SH-SY5Y (cell line): ENCODE measurements at regions not wholly inside any gene's neighbourhood (a gene's known extent, or its start where the extent isn't known, plus 50 kb on each side); places are given as distances from the start of the nearest gene placed in this dataset.

Source experiments
- GATA2 ChIP-seq: IDR thresholded peaks from 2 replicates; pipeline ENCODE4 v1.6.1; 2011; ENCODE audit warnings: mild to moderate bottlenecking, low read depth, low read length
- GATA3 ChIP-seq: IDR thresholded peaks from 2 replicates; pipeline ENCODE4 v1.6.1; 2011; ENCODE audit warnings: low read depth, mild to moderate bottlenecking, low read length, moderate library complexity

DNA sequence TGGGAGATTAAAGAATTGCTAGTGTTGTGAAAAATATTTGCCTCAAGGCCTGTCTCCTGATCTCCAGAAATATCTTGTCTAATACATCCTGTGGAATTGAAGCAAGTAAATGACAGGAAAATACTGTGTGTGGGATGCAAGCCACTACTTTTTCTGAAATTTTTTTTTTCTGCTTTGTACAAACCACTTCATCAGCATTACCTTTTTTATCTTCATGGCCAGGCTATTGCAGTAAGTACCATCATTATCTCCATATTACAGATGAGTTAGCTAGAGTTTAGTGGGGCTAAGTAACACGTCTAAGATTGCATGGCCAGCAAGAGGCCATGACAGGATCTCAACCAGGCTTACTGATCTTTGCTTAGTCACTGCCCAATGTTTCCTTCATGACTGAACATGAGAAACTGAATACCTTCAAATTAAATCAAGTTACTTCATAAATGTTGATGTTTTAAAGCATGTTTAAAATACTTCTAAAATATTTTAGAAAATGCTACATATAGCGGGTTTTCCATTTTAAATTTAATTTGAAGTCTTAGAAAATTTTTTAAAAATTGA is 273.7 kb downstream of the SLC6A15 start:
- TF ChIP-seq GATA3, result no peak
- TF ChIP-seq GATA2, result no peak
